ENCODE measurements at regions not wholly inside any gene's neighbourhood (a gene's known extent, or its start where the extent isn't known, plus 50 kb on each side); places are given as distances from the start of the nearest gene placed in this dataset.

DNA sequence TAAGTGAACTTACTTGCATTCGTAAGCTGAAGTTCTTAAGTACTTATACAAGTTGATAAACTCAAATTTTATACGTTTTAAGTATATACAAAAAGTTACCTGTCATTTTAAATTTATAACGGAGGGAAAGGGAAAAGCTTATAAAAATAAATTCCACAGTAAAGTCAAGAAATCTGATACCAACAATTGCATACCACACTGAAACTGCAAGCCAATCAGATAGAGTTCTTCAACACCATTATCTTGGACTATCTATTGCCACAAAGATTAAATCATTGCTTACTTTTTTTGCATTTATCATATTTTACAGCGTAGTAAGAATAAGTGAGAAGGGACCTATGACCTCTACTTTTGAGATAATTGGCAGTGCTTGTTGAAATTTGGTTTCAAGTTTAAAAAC, 386.7 kb downstream of the TFAP2A start (continued):
- TF ChIP-seq, protein P1, sequence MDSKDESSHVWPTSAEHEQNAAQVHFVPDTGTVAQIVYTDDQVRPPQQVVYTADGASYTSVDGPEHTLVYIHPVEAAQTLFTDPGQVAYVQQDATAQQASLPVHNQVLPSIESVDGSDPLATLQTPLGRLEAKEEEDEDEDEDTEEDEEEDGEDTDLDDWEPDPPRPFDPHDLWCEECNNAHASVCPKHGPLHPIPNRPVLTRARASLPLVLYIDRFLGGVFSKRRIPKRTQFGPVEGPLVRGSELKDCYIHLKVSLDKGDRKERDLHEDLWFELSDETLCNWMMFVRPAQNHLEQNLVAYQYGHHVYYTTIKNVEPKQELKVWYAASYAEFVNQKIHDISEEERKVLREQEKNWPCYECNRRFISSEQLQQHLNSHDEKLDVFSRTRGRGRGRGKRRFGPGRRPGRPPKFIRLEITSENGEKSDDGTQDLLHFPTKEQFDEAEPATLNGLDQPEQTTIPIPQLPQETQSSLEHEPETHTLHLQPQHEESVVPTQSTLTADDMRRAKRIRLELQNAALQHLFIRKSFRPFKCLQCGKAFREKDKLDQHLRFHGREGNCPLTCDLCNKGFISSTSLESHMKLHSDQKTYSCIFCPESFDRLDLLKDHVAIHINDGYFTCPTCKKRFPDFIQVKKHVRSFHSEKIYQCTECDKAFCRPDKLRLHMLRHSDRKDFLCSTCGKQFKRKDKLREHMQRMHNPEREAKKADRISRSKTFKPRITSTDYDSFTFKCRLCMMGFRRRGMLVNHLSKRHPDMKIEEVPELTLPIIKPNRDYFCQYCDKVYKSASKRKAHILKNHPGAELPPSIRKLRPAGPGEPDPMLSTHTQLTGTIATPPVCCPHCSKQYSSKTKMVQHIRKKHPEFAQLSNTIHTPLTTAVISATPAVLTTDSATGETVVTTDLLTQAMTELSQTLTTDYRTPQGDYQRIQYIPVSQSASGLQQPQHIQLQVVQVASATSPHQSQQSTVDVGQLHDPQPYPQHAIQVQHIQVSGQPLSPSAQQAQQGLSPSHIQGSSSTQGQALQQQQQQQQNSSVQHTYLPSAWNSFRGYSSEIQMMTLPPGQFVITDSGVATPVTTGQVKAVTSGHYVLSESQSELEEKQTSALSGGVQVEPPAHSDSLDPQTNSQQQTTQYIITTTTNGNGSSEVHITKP (CRISPR knock-in tag; IDR thresholded peaks at IDR 0.05; ENCODE audit: low read depth): no peak
- TF ChIP-seq, protein P2, sequence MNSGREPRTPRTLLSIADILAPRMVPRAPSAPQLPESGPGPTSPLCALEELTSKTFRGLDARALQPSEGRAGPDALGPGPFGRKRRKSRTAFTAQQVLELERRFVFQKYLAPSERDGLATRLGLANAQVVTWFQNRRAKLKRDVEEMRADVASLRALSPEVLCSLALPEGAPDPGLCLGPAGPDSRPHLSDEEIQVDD (CRISPR knock-in tag; IDR thresholded peaks at IDR 0.05; ENCODE audit: borderline replicate concordance): no peak
- TF ChIP-seq KLF13 (CRISPR knock-in tag; IDR thresholded peaks at IDR 0.05) (no peak), ZNF672 (CRISPR knock-in tag; IDR thresholded peaks at IDR 0.05) (no peak), HMG20A (CRISPR knock-in tag; IDR thresholded peaks at IDR 0.05; ENCODE audit: borderline replicate concordance) (no peak), FOXC1 (CRISPR knock-in tag; IDR thresholded peaks at IDR 0.05; ENCODE audit: borderline replicate concordance) (no peak)

DNA sequence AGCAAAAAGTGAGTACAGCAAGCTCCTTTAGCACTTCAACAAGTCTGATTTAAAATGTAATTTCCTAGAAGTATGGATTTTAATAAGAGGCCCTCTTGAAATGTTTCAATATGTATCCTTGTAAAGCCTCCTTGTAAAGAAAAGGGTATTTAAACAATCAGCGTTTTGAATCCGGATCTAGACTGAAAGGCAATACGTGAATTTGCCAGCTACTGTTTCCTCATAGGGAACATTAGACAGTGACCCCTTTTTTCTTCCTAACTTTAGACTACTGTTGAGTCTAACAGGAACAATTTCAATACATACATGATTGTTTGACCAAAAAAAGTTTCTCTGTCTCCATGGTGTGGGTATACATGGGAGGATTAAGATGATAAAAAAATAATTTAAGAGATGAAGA, 395.0 kb downstream of the TFAP2A start:
- Histone ChIP-seq H2AFZ (ENCODE audit: low read length) (no peak overlapping the region), H3K27me3 (ENCODE audit: control insufficient read depth in 1 of 2, insufficient read depth in 2 of 2, low read length in 2 of 2) (no peaks in the 10 kb centered on the region), H3K4me2 (ENCODE audit: low read depth, low read length) (no peak overlapping the region), H3K4me3 (replicated peaks in 1 of 3; ENCODE audit: insufficient read depth in 1 of 3, low read depth in 2 of 3, low read length in 3 of 3) (no peak overlapping the region), H3K4me1 (ENCODE audit: insufficient read depth, low read length) (no peaks in the 10 kb centered on the region), H3K9me3 (ENCODE audit: low read length) (no peaks in the 10 kb centered on the region), H3K9ac (ENCODE audit: insufficient read depth, low read depth, low read length) (no peak overlapping the region), H3K27ac (ENCODE audit: extremely low read length, insufficient read depth, low read length) (no peak overlapping the region), H3K79me2 (ENCODE audit: insufficient read depth, low read length) (no peaks in the 10 kb centered on the region), H3K36me3 (replicated peaks in 1 of 2; ENCODE audit: control insufficient read depth in 1 of 2, insufficient read depth in 2 of 2, low read length in 2 of 2) (no peaks in the 10 kb centered on the region), H4K20me1 (ENCODE audit: insufficient read depth, low read length) (no peaks in the 10 kb centered on the region)
- DNase-seq (ENCODE audit: low spot score) (no peak), FAIRE-seq (no peak), ATAC-seq (no peak)
- 42% methylated on average over 3 of the region's 3 CpGs for WGBS (ENCODE audit: low lambda C conversion rate)
- POLR2A ChIA-PET: no interaction called here
- in situ Hi-C loops (cut with HindIII; ENCODE audit: extremely low pct_ligation_motif_present, low pct_unique_long_range_greater_than_20kb): no loop called here
- no TSS peak for BruUV-seq (replicated peaks)
- intact Hi-C loops (cut with micrococcal nuclease; ENCODE audit: unreplicated experiment): no loop called here
- CTCF ChIA-PET (ENCODE audit: low intra/inter-chr PET ratio, low total read pairs): no interaction called here
- TF ChIP-seq ZFP36 (IDR thresholded peaks at IDR 0.05; ENCODE audit: borderline replicate concordance, low read depth, low read length, partially characterized antibody): no peak
- TF ChIP-seq, protein P3, sequence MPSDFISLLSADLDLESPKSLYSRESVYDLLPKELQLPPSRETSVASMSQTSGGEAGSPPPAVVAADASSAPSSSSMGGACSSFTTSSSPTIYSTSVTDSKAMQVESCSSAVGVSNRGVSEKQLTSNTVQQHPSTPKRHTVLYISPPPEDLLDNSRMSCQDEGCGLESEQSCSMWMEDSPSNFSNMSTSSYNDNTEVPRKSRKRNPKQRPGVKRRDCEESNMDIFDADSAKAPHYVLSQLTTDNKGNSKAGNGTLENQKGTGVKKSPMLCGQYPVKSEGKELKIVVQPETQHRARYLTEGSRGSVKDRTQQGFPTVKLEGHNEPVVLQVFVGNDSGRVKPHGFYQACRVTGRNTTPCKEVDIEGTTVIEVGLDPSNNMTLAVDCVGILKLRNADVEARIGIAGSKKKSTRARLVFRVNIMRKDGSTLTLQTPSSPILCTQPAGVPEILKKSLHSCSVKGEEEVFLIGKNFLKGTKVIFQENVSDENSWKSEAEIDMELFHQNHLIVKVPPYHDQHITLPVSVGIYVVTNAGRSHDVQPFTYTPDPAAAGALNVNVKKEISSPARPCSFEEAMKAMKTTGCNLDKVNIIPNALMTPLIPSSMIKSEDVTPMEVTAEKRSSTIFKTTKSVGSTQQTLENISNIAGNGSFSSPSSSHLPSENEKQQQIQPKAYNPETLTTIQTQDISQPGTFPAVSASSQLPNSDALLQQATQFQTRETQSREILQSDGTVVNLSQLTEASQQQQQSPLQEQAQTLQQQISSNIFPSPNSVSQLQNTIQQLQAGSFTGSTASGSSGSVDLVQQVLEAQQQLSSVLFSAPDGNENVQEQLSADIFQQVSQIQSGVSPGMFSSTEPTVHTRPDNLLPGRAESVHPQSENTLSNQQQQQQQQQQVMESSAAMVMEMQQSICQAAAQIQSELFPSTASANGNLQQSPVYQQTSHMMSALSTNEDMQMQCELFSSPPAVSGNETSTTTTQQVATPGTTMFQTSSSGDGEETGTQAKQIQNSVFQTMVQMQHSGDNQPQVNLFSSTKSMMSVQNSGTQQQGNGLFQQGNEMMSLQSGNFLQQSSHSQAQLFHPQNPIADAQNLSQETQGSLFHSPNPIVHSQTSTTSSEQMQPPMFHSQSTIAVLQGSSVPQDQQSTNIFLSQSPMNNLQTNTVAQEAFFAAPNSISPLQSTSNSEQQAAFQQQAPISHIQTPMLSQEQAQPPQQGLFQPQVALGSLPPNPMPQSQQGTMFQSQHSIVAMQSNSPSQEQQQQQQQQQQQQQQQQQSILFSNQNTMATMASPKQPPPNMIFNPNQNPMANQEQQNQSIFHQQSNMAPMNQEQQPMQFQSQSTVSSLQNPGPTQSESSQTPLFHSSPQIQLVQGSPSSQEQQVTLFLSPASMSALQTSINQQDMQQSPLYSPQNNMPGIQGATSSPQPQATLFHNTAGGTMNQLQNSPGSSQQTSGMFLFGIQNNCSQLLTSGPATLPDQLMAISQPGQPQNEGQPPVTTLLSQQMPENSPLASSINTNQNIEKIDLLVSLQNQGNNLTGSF (CRISPR knock-in tag; IDR thresholded peaks at IDR 0.05): no peak
- TF ChIP-seq, protein P4, sequence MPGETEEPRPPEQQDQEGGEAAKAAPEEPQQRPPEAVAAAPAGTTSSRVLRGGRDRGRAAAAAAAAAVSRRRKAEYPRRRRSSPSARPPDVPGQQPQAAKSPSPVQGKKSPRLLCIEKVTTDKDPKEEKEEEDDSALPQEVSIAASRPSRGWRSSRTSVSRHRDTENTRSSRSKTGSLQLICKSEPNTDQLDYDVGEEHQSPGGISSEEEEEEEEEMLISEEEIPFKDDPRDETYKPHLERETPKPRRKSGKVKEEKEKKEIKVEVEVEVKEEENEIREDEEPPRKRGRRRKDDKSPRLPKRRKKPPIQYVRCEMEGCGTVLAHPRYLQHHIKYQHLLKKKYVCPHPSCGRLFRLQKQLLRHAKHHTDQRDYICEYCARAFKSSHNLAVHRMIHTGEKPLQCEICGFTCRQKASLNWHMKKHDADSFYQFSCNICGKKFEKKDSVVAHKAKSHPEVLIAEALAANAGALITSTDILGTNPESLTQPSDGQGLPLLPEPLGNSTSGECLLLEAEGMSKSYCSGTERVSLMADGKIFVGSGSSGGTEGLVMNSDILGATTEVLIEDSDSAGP (CRISPR knock-in tag; IDR thresholded peaks at IDR 0.05; ENCODE audit: borderline replicate concordance): no peak
- no peak for TF ChIP-seq TBP (CRISPR knock-in tag; IDR thresholded peaks at IDR 0.05)
- TF ChIP-seq ZNF460 (CRISPR knock-in tag; IDR thresholded peaks at IDR 0.05; ENCODE audit: borderline replicate concordance): no peak

Data from HepG2 (cell line).